Nephron progenitor cell (in vitro differentiated cells): ENCODE measurements at regions not wholly inside any gene's neighbourhood (a gene's known extent, or its start where the extent isn't known, plus 50 kb on each side); places are given as distances from the start of the nearest gene placed in this dataset.

Experiments used
- DNase-seq: peaks from one replicate; pipeline ENCODE4 v3.0.0; 2021
- H3K27ac Mint-ChIP-seq: 2 replicates; pipeline ENCODE4 v1.8.0; 2021; ENCODE audit warnings: mild to moderate bottlenecking, moderate library complexity, mixed read lengths
- H3K27me3 Mint-ChIP-seq: 2 replicates; pipeline ENCODE4 v1.8.0; 2021; ENCODE audit warnings: mild to moderate bottlenecking, low read depth, mixed read lengths; ENCODE audit not compliant: poor library complexity
- H3K36me3 Mint-ChIP-seq: 2 replicates; pipeline ENCODE4 v1.8.0; 2021; ENCODE audit warnings: low read depth, mixed read lengths
- H3K4me1 Mint-ChIP-seq: 2 replicates; pipeline ENCODE4 v1.8.0; 2021; ENCODE audit warnings: mixed read lengths
- H3K4me3 Mint-ChIP-seq: 2 replicates; pipeline ENCODE4 v1.8.0; 2021; ENCODE audit warnings: mild to moderate bottlenecking, moderate library complexity, mixed read lengths
- H3K9me3 Mint-ChIP-seq: 2 replicates; pipeline ENCODE4 v1.8.0; 2021; ENCODE audit warnings: mild to moderate bottlenecking, moderate library complexity, mixed read lengths
- CTCF ChIP-seq: fragments of 200-600 bp; sonication (generic); IDR thresholded peaks from 2 replicates; pipeline ENCODE4 v1.5.0; 2021; ENCODE audit warnings: antibody characterized with exemption

- TF ChIP-seq CTCF = no peak
- no peak overlapping the region for H3K4me3 Mint-ChIP-seq
- DNase-seq = no peak
- no peaks in the 10 kb centered on the region for H3K9me3 Mint-ChIP-seq
- no peaks in the 10 kb centered on the region for H3K4me1 Mint-ChIP-seq
- H3K27ac Mint-ChIP-seq = no peak overlapping the region
- H3K36me3 Mint-ChIP-seq = no peaks in the 10 kb centered on the region
- H3K27me3 Mint-ChIP-seq = peaks cover 56% of the 10 kb centered on the region
Measured at GRCh38 chr1:17893891-17894631, 138.9 kb downstream of the ACTL8 start.

- no peak for DNase-seq
- Mint-ChIP-seq H3K27me3 (peaks cover 59% of the 10 kb centered on the region), H3K36me3 (no peaks in the 10 kb centered on the region), H3K4me1 (no peaks in the 10 kb centered on the region), H3K9me3 (no peaks in the 10 kb centered on the region), H3K4me3 (no peak overlapping the region), H3K27ac (no peak overlapping the region)
- TF ChIP-seq CTCF = no peak
Measured at GRCh38 chr1:17895401-17895800, 140.3 kb downstream of the ACTL8 start.

- no peaks in the 10 kb centered on the region for H3K4me1 Mint-ChIP-seq
- peaks cover 59% of the 10 kb centered on the region for H3K27me3 Mint-ChIP-seq
- no peak overlapping the region for H3K4me3 Mint-ChIP-seq
- no peak overlapping the region for H3K27ac Mint-ChIP-seq
- DNase-seq = no peak
- no peaks in the 10 kb centered on the region for H3K9me3 Mint-ChIP-seq
- no peaks in the 10 kb centered on the region for H3K36me3 Mint-ChIP-seq
- no peak for TF ChIP-seq CTCF
Measured at GRCh38 chr1:17895986-17896385, 140.9 kb downstream of the ACTL8 start.

GRCh38 chr1:17903386-17903785 lies 148.3 kb downstream of the ACTL8 start:
- H3K36me3 Mint-ChIP-seq = no peaks in the 10 kb centered on the region
- peaks cover 23% of the 10 kb centered on the region for H3K4me1 Mint-ChIP-seq
- no peak overlapping the region for H3K4me3 Mint-ChIP-seq
- peaks cover 4% of the 10 kb centered on the region for H3K9me3 Mint-ChIP-seq
- peaks cover 56% of the 10 kb centered on the region for H3K27me3 Mint-ChIP-seq
- no peak overlapping the region for H3K27ac Mint-ChIP-seq
- DNase-seq = no peak
- TF ChIP-seq CTCF = no peak

GRCh38 chr1:17904290-17904689 lies 149.2 kb downstream of the ACTL8 start:
- no peak for DNase-seq
- no peaks in the 10 kb centered on the region for H3K36me3 Mint-ChIP-seq
- H3K27me3 Mint-ChIP-seq = peaks cover 52% of the 10 kb centered on the region
- peaks cover 27% of the 10 kb centered on the region for H3K4me1 Mint-ChIP-seq
- no peak for TF ChIP-seq CTCF
- no peak overlapping the region for H3K4me3 Mint-ChIP-seq
- H3K9me3 Mint-ChIP-seq = peaks cover 4% of the 10 kb centered on the region
- no peak overlapping the region for H3K27ac Mint-ChIP-seq

- H3K27me3 Mint-ChIP-seq = peaks cover 41% of the 10 kb centered on the region
- H3K4me3 Mint-ChIP-seq = no peak overlapping the region
- peaks cover 27% of the 10 kb centered on the region for H3K4me1 Mint-ChIP-seq
- no peaks in the 10 kb centered on the region for H3K36me3 Mint-ChIP-seq
- TF ChIP-seq CTCF = no peak
- peaks cover 4% of the 10 kb centered on the region for H3K9me3 Mint-ChIP-seq
- no peak for DNase-seq
- no peak overlapping the region for H3K27ac Mint-ChIP-seq
Measured at GRCh38 chr1:17907999-17908398, 152.9 kb downstream of the ACTL8 start.
